Neural cell (in vitro differentiated cells): ENCODE measurements at regions not wholly inside any gene's neighbourhood (a gene's known extent, or its start where the extent isn't known, plus 50 kb on each side); places are given as distances from the start of the nearest gene placed in this dataset.

ENCODE experiments used
- H2AFZ ChIP-seq: fragments of 200-600, 300-800 bp; sonication (generic), shearing (Covaris generic); 2 replicates; pipeline ENCODE4 v1.6.0; 2014; ENCODE audit warnings: low read depth, mild to moderate bottlenecking, antibody characterized with exemption, low read length, moderate library complexity
- H3F3A ChIP-seq: fragments of 200-600 bp; shearing (Covaris generic); 2 replicates; pipeline ENCODE4 v1.6.1; 2016; ENCODE audit warnings: mild to moderate bottlenecking, moderate library complexity, mixed read lengths, antibody characterized with exemption, low read length; ENCODE audit not compliant: insufficient read depth, poor library complexity, severe bottlenecking
- H3K27ac ChIP-seq: fragments of 200-600, 300-800 bp; sonication (generic), shearing (Covaris generic); 2 replicates; pipeline ENCODE4 v1.5.1; 2014; ENCODE audit warnings: mild to moderate bottlenecking, low read length, moderate library complexity
- H3K27me3 ChIP-seq: fragments of 300-800, 200-600 bp; sonication (generic), shearing (Covaris generic); 2 replicates; pipeline ENCODE4 v1.6.0; 2014; ENCODE audit warnings: mild to moderate bottlenecking, low read depth, low read length, moderate library complexity; ENCODE audit not compliant: insufficient read depth
- H3K36me3 ChIP-seq: fragments of 300-800, 200-600 bp; sonication (generic), shearing (Covaris generic); 2 replicates; pipeline ENCODE4 v1.5.1; 2014; ENCODE audit warnings: mild to moderate bottlenecking, antibody characterized with exemption, low read length, moderate library complexity; ENCODE audit not compliant: insufficient read depth
- H3K4me2 ChIP-seq: fragments of 300-800, 200-600 bp; sonication (generic), shearing (Covaris generic); 2 replicates; pipeline ENCODE4 v1.6.0; 2014; ENCODE audit warnings: mild to moderate bottlenecking, low read length
- H3K4me3 ChIP-seq: fragments of 300-800, 200-600 bp; sonication (generic), shearing (Covaris generic); 2 replicates; pipeline ENCODE4 v1.5.1; 2014; ENCODE audit warnings: mild to moderate bottlenecking, low read length, moderate library complexity
- H3K79me2 ChIP-seq: fragments of 200-600 bp; shearing (Covaris generic); replicated peaks from 2 replicates; pipeline ENCODE4 v1.6.0; 2014; ENCODE audit warnings: mild to moderate bottlenecking, low read length, moderate library complexity; ENCODE audit not compliant: insufficient read depth
- H3K9ac ChIP-seq: fragments of 300-800, 200-600 bp; sonication (generic), shearing (Covaris generic); 2 replicates; pipeline ENCODE4 v1.6.1; 2016; ENCODE audit warnings: mild to moderate bottlenecking, low read length, mixed read lengths
- H3K9me2 ChIP-seq: fragments of 200-600 bp; shearing (Covaris generic); 2 replicates; pipeline ENCODE4 v1.6.1; 2016; ENCODE audit warnings: mild to moderate bottlenecking, low read length, mixed read lengths; ENCODE audit not compliant: insufficient read depth
- H3K9me3 ChIP-seq: fragments of 200-600, 300-800 bp; sonication (generic), shearing (Covaris generic); 2 replicates; pipeline ENCODE4 v1.6.1; 2016; ENCODE audit warnings: mild to moderate bottlenecking, mixed run types, low read length, moderate library complexity, mixed read lengths
- H4K20me1 ChIP-seq: fragments of 200-600 bp; shearing (Covaris generic); 2 replicates; pipeline ENCODE4 v1.6.1; 2016; ENCODE audit warnings: mild to moderate bottlenecking, mixed run types; ENCODE audit not compliant: insufficient read depth
- CTCF ChIP-seq: fragments of 450-650 bp; IDR thresholded peaks from 2 replicates; pipeline ENCODE4 v1.5.1; 2014; ENCODE audit warnings: antibody characterized with exemption, mild to moderate bottlenecking, moderate library complexity; ENCODE audit not compliant: poor library complexity, severe bottlenecking
- EP300 ChIP-seq: fragments of 450-650 bp; conservative IDR thresholded peaks from 2 replicates; pipeline ENCODE4 v1.6.1; 2014; ENCODE audit warnings: antibody characterized with exemption, mild to moderate bottlenecking, moderate library complexity; ENCODE audit not compliant: poor library complexity, severe bottlenecking
- EZH2 ChIP-seq: fragments of 200-600, 300-800 bp; shearing (Covaris generic), sonication (generic); IDR thresholded peaks from 2 replicates; pipeline ENCODE4 v1.6.1; 2014; ENCODE audit warnings: antibody characterized with exemption, low read length, borderline replicate concordance, mild to moderate bottlenecking; ENCODE audit not compliant: insufficient read depth, poor library complexity, severe bottlenecking
- MXI1 ChIP-seq: fragments of 450-650 bp; conservative IDR thresholded peaks from 2 replicates; pipeline ENCODE4 v1.6.1; 2014; ENCODE audit warnings: antibody characterized with exemption, mild to moderate bottlenecking; ENCODE audit not compliant: poor library complexity, severe bottlenecking
- POLR2AphosphoS5 ChIP-seq: IDR thresholded peaks from 2 replicates; pipeline ENCODE4 v1.6.1; 2012
- RAD21 ChIP-seq: fragments of 450-650 bp; conservative IDR thresholded peaks from 2 replicates; pipeline ENCODE4 v1.6.1; 2014; ENCODE audit warnings: antibody characterized with exemption, mild to moderate bottlenecking, moderate library complexity
- SMC3 ChIP-seq: fragments of 450-650 bp; conservative IDR thresholded peaks from 2 replicates; pipeline ENCODE4 v1.6.1; 2014; ENCODE audit warnings: antibody characterized with exemption, mild to moderate bottlenecking, moderate library complexity; ENCODE audit not compliant: poor library complexity
- TAF1 ChIP-seq: IDR thresholded peaks from 2 replicates; pipeline ENCODE4 v1.6.1; 2012; ENCODE audit warnings: low read depth
- TF ChIP-seq, protein P1 (sequence below): IDR thresholded peaks from 2 replicates; pipeline ENCODE4 v1.6.1; 2012; ENCODE audit warnings: borderline replicate concordance

DNA sequence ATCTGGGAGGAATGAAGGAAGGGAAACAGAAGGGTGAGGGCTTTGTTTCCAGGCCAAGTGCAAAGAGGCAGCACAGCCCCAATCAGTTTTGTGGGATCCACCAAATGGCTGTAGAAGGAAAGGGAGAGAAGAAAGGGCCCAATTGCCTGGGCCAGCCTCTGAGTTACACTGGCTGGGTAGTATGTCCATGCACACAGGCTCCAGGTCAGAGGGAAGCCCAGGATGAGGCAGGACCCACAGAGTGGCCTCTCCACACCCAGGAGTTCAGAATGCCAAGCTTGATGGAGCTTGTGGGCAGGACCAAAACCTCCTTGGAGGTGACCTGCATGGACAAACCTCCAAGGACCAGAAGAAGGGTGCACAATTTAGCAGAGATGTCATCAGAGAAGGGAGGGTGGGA is 178.2 kb upstream of the TSHZ3 start:
- peaks cover 4% of the 10 kb centered on the region for H3K9me3 ChIP-seq
- no peaks in the 10 kb centered on the region for H3K9me2 ChIP-seq
- H3K4me3 ChIP-seq = no peak overlapping the region
- TF ChIP-seq EP300 = no peak
- no peak for TF ChIP-seq CTCF
- TF ChIP-seq SMC3 = no peak
- no peak for TF ChIP-seq RAD21
- no peak for TF ChIP-seq TAF1
- TF ChIP-seq MXI1 = no peak
- no peak for TF ChIP-seq POLR2AphosphoS5
- no peak for TF ChIP-seq EZH2
- TF ChIP-seq, protein P1, sequence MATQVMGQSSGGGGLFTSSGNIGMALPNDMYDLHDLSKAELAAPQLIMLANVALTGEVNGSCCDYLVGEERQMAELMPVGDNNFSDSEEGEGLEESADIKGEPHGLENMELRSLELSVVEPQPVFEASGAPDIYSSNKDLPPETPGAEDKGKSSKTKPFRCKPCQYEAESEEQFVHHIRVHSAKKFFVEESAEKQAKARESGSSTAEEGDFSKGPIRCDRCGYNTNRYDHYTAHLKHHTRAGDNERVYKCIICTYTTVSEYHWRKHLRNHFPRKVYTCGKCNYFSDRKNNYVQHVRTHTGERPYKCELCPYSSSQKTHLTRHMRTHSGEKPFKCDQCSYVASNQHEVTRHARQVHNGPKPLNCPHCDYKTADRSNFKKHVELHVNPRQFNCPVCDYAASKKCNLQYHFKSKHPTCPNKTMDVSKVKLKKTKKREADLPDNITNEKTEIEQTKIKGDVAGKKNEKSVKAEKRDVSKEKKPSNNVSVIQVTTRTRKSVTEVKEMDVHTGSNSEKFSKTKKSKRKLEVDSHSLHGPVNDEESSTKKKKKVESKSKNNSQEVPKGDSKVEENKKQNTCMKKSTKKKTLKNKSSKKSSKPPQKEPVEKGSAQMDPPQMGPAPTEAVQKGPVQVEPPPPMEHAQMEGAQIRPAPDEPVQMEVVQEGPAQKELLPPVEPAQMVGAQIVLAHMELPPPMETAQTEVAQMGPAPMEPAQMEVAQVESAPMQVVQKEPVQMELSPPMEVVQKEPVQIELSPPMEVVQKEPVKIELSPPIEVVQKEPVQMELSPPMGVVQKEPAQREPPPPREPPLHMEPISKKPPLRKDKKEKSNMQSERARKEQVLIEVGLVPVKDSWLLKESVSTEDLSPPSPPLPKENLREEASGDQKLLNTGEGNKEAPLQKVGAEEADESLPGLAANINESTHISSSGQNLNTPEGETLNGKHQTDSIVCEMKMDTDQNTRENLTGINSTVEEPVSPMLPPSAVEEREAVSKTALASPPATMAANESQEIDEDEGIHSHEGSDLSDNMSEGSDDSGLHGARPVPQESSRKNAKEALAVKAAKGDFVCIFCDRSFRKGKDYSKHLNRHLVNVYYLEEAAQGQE = no peak
- H3K36me3 ChIP-seq = no peaks in the 10 kb centered on the region
- H3K27me3 ChIP-seq = no peaks in the 10 kb centered on the region
- no peak overlapping the region for H3K27ac ChIP-seq
- H3K79me2 ChIP-seq = no peaks in the 10 kb centered on the region
- no peak overlapping the region for H3K9ac ChIP-seq
- H4K20me1 ChIP-seq = no peaks in the 10 kb centered on the region
- no peak overlapping the region for H3K4me2 ChIP-seq
- H3F3A ChIP-seq = no peaks in the 10 kb centered on the region
- H2AFZ ChIP-seq = no peak overlapping the region

- Histone ChIP-seq H3K36me3 (no peaks in the 10 kb centered on the region), H3K27me3 (no peaks in the 10 kb centered on the region), H3K9ac (no peak overlapping the region), H2AFZ (no peak overlapping the region), H3K4me3 (no peak overlapping the region), H3K27ac (no peak overlapping the region), H4K20me1 (no peaks in the 10 kb centered on the region), H3F3A (no peaks in the 10 kb centered on the region), H3K9me2 (no peaks in the 10 kb centered on the region), H3K79me2 (no peaks in the 10 kb centered on the region), H3K9me3 (peaks cover 4% of the 10 kb centered on the region), H3K4me2 (no peak overlapping the region)
- TF ChIP-seq EZH2 = no peak
- TF ChIP-seq, protein P1 = no peak
- TF ChIP-seq MXI1 = no peak
- TF ChIP-seq RAD21 = no peak
- TF ChIP-seq CTCF = no peak
- TF ChIP-seq EP300 = no peak
- TF ChIP-seq POLR2AphosphoS5 = no peak
Measured at GRCh38 chr19:31528261-31528660, 179.0 kb upstream of the TSHZ3 start.
